IPS DF 6.9 (cell line): ENCODE measurements at regions not wholly inside any gene's neighbourhood (a gene's known extent, or its start where the extent isn't known, plus 50 kb on each side); places are given as distances from the start of the nearest gene placed in this dataset.

Experiments used
- DNase-seq: peaks from one replicate; pipeline ENCODE4 v3.0.0-alpha.2; 2013; ENCODE audit warnings: low read depth, low spot score
- H3K27ac ChIP-seq: one replicate; pipeline ENCODE4 v1.5.1; 2013; ENCODE audit warnings: low read length, control low read depth
- H3K27me3 ChIP-seq: 2 replicates; pipeline ENCODE4 v1.6.1; 2013; ENCODE audit warnings: mild to moderate bottlenecking, low read length; ENCODE audit not compliant: control insufficient read depth, insufficient read depth
- H3K36me3 ChIP-seq: 2 replicates; pipeline ENCODE4 v1.6.1; 2013; ENCODE audit warnings: low read length; ENCODE audit not compliant: control insufficient read depth, insufficient read depth
- H3K4me1 ChIP-seq: 2 replicates; pipeline ENCODE4 v1.6.1; 2013; ENCODE audit warnings: low read length; ENCODE audit not compliant: control insufficient read depth, insufficient read depth
- H3K4me3 ChIP-seq: 2 replicates; pipeline ENCODE4 v1.5.1; 2013; ENCODE audit warnings: mild to moderate bottlenecking, low read length
- H3K9me3 ChIP-seq: 2 replicates; pipeline ENCODE4 v1.6.1; 2013; ENCODE audit warnings: low read length, inconsistent platforms; ENCODE audit not compliant: control insufficient read depth, insufficient read depth
- WGBS: extraction: QIAGEN DNeasy Blood & Tissue Kit; methylation state at CpG from one replicate; pipeline ENCODE4 v1.1.7; 2013; ENCODE audit warnings: mixed read lengths, missing lambda C conversion rate; ENCODE audit not compliant: insufficient read length, insufficient coverage; 5-methylcytosine and 5-hydroxymethylcytosine counted together

- Histone ChIP-seq H3K4me3 (no peak overlapping the region), H3K27ac (no peak overlapping the region), H3K36me3 (no peaks in the 10 kb centered on the region), H3K4me1 (no peaks in the 10 kb centered on the region), H3K9me3 (peaks cover 1% of the 10 kb centered on the region), H3K27me3 (no peaks in the 10 kb centered on the region)
- no CpG with 5 or more reads among the region's 3 CpGs for WGBS
- no peak for DNase-seq
Measured at GRCh38 chr12:127571578-127571977, 695.4 kb upstream of the TMEM132C start.

- H3K36me3 ChIP-seq: no peaks in the 10 kb centered on the region
- no peak for DNase-seq
- no CpG with 5 or more reads among the region's 1 CpG for WGBS
- no peaks in the 10 kb centered on the region for H3K4me1 ChIP-seq
- H3K27me3 ChIP-seq: no peaks in the 10 kb centered on the region
- peaks cover 3% of the 10 kb centered on the region; the same call in 1 of the 2 replicates for H3K9me3 ChIP-seq
- H3K4me3 ChIP-seq: no peak overlapping the region
- H3K27ac ChIP-seq: no peak overlapping the region
Measured at GRCh38 chr12:127579446-127579845, 687.5 kb upstream of the TMEM132C start.

- no peak for DNase-seq
Measured at GRCh38 chr12:127582074-127582473, 684.9 kb upstream of the TMEM132C start.

GRCh38 chr12:127583041-127583440 lies 683.9 kb upstream of the TMEM132C start:
- Histone ChIP-seq H3K36me3 (no peaks in the 10 kb centered on the region), H3K9me3 (peaks cover 4% of the 10 kb centered on the region; the same call in 1 of the 2 replicates), H3K4me3 (no peak overlapping the region), H3K27ac (no peak overlapping the region), H3K4me1 (no peaks in the 10 kb centered on the region), H3K27me3 (no peaks in the 10 kb centered on the region)
- no peak for DNase-seq
- WGBS: no CpG with 5 or more reads among the region's 4 CpGs

More at GRCh38 chr12:127582074-127582473, 684.9 kb upstream of the TMEM132C start:
- no CpG with 5 or more reads among the region's 6 CpGs for WGBS
- Histone ChIP-seq H3K27ac (no peak overlapping the region), H3K27me3 (no peaks in the 10 kb centered on the region), H3K4me1 (no peaks in the 10 kb centered on the region), H3K9me3 (peaks cover 4% of the 10 kb centered on the region; the same call in 1 of the 2 replicates), H3K36me3 (no peaks in the 10 kb centered on the region), H3K4me3 (no peak overlapping the region)

DNA sequence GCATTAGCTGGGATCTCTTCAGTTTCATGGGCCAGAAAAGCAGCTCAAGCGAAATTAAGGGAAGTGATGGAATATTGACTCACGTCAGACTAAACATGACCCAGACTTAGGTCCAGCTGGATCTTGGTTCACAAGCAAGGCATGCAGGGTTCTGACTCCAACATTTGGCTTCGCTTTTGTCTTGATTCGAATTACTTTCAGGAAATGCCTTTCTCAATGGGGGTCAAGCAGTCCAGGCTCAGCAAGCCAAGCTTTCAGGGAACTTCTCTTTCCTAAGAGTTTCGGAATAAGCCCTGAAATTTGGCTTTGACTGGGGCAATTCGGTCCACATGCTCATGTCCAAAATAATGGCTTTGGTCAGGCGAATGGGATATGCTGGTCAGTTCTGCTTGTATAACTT lies 678.7 kb upstream of the TMEM132C start:
- WGBS: no CpG with 5 or more reads among the region's 7 CpGs
- Histone ChIP-seq H3K9me3 (peaks cover 4% of the 10 kb centered on the region; the same call in 1 of the 2 replicates), H3K4me3 (no peak overlapping the region), H3K27ac (no peak overlapping the region), H3K4me1 (no peaks in the 10 kb centered on the region; the same call in 1 of the 2 replicates), H3K27me3 (no peaks in the 10 kb centered on the region), H3K36me3 (no peaks in the 10 kb centered on the region)
- DNase-seq: no peak

GRCh38 chr12:127589541-127589940 lies 677.4 kb upstream of the TMEM132C start:
- Histone ChIP-seq H3K27me3 (no peaks in the 10 kb centered on the region), H3K9me3 (peaks cover 4% of the 10 kb centered on the region; the same call in 1 of the 2 replicates), H3K36me3 (no peaks in the 10 kb centered on the region), H3K4me3 (no peak overlapping the region), H3K27ac (no peak overlapping the region), H3K4me1 (no peaks in the 10 kb centered on the region; the same call in 1 of the 2 replicates)
- WGBS: no CpG with 5 or more reads among the region's 1 CpG
- DNase-seq: no peak

GRCh38 chr12:127590868-127591267 lies 676.1 kb upstream of the TMEM132C start:
- H3K4me3 ChIP-seq: no peak overlapping the region
- H3K4me1 ChIP-seq: no peaks in the 10 kb centered on the region; the same call in 1 of the 2 replicates
- no peaks in the 10 kb centered on the region for H3K27me3 ChIP-seq
- no CpG with 5 or more reads among the region's 4 CpGs for WGBS
- no peak overlapping the region for H3K27ac ChIP-seq
- no peak for DNase-seq
- peaks cover 4% of the 10 kb centered on the region; the same call in 1 of the 2 replicates for H3K9me3 ChIP-seq
- H3K36me3 ChIP-seq: no peaks in the 10 kb centered on the region

DNA sequence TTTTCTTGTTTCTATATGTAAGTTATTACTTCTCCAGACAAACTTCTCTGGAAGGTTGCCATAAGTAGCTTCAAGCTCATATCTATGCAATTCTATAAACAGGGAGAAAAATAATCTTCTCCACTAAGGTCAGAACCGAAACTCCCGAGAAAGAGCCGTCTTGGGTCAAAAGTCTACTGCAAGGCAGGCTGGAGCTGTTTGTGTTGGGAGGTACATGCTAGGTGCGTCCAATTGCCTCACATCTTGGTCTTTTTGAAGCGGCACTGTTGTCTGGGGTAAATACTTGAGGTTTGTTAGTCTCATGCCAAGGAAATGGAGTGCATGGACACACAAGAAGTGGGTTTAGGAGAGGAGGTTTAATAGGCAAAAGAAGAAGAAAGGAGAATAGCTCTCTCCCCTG lies 674.7 kb upstream of the TMEM132C start:
- WGBS: no CpG with 5 or more reads among the region's 5 CpGs
- no peaks in the 10 kb centered on the region; the same call in 1 of the 2 replicates for H3K4me1 ChIP-seq
- H3K27ac ChIP-seq: no peak overlapping the region
- H3K27me3 ChIP-seq: no peaks in the 10 kb centered on the region
- H3K4me3 ChIP-seq: no peak overlapping the region
- H3K9me3 ChIP-seq: 0 out of 2 replicates have a peak, but pooled peaks cover 3% of the 10 kb centered on the region
- DNase-seq: no peak
- H3K36me3 ChIP-seq: no peaks in the 10 kb centered on the region

- H3K27me3 ChIP-seq: no peaks in the 10 kb centered on the region
- H3K4me1 ChIP-seq: no peaks in the 10 kb centered on the region; the same call in 1 of the 2 replicates
- H3K9me3 ChIP-seq: 0 out of 2 replicates have a peak, but pooled peaks cover 2% of the 10 kb centered on the region
- DNase-seq: peak; percentile 13
- no peaks in the 10 kb centered on the region for H3K36me3 ChIP-seq
- no peak overlapping the region for H3K27ac ChIP-seq
- H3K4me3 ChIP-seq: no peak overlapping the region
- no CpG with 5 or more reads among the region's 6 CpGs for WGBS
Measured at GRCh38 chr12:127594351-127594970, 672.5 kb upstream of the TMEM132C start.

- H3K27me3 ChIP-seq: no peaks in the 10 kb centered on the region
- no peaks in the 10 kb centered on the region for H3K9me3 ChIP-seq
- no CpG with 5 or more reads among the region's 4 CpGs for WGBS
- H3K36me3 ChIP-seq: no peaks in the 10 kb centered on the region
- no peak overlapping the region for H3K27ac ChIP-seq
- no peak overlapping the region for H3K4me3 ChIP-seq
- no peaks in the 10 kb centered on the region for H3K4me1 ChIP-seq
- DNase-seq: no peak
Measured at GRCh38 chr12:127595506-127595905, 671.5 kb upstream of the TMEM132C start.

DNA sequence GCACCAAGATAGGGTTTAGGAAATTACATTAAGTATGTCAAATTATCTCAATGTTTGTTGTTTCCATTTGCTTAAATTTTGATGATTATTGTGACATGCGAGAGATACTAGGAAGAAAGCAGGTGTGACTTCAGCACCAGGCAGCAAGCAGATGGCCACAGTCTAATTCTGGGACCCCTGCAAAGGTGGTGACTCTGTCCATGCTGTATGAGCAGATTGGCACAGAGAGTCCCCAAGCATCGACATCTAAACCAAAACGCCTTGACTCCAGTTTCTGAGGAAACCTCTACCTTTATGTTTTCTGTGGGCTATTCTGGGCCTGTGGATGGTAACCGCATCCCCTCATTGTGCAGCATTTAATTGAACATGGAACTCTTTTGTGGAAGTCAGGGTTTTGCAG lies 670.1 kb upstream of the TMEM132C start:
- H3K9me3 ChIP-seq: no peaks in the 10 kb centered on the region
- H3K4me1 ChIP-seq: no peaks in the 10 kb centered on the region; the same call in 1 of the 2 replicates
- no peaks in the 10 kb centered on the region for H3K36me3 ChIP-seq
- no peak for DNase-seq
- H3K27ac ChIP-seq: no peak overlapping the region
- no CpG with 5 or more reads among the region's 4 CpGs for WGBS
- no peak overlapping the region for H3K4me3 ChIP-seq
- H3K27me3 ChIP-seq: no peaks in the 10 kb centered on the region
